ES-I3 (cell line): ENCODE measurements at regions not wholly inside any gene's neighbourhood (a gene's known extent, or its start where the extent isn't known, plus 50 kb on each side); places are given as distances from the start of the nearest gene placed in this dataset.

ENCODE experiments used
- H3K36me3 ChIP-seq: 2 replicates; pipeline ENCODE4 v1.6.1; 2013; ENCODE audit warnings: mild to moderate bottlenecking, low read length, control low read depth, moderate library complexity; ENCODE audit not compliant: insufficient read depth
- H3K4me1 ChIP-seq: 2 replicates; pipeline ENCODE4 v1.6.1; 2013; ENCODE audit warnings: mild to moderate bottlenecking, control low read depth, low read length; ENCODE audit not compliant: insufficient read depth
- H3K9ac ChIP-seq: 2 replicates; pipeline ENCODE4 v1.6.1; 2013; ENCODE audit warnings: low read depth, mild to moderate bottlenecking, low read length, moderate library complexity
- H3K9me3 ChIP-seq: 2 replicates; pipeline ENCODE4 v1.6.1; 2013; ENCODE audit warnings: mild to moderate bottlenecking, low read length, moderate library complexity; ENCODE audit not compliant: control insufficient read depth, insufficient read depth

- Histone ChIP-seq H3K36me3 (no peaks in the 10 kb centered on the region), H3K9me3 (no peaks in the 10 kb centered on the region; the same call in 1 of the 2 replicates), H3K4me1 (peaks cover 15% of the 10 kb centered on the region), H3K9ac (no peak overlapping the region)
These were observed 107.0 kb upstream of the ISL1 start for GRCh38 chr5:51276250-51276649.

- H3K9ac ChIP-seq = no peak overlapping the region
- H3K9me3 ChIP-seq = no peaks in the 10 kb centered on the region; the same call in 1 of the 2 replicates
- no peaks in the 10 kb centered on the region for H3K36me3 ChIP-seq
- H3K4me1 ChIP-seq = peaks cover 20% of the 10 kb centered on the region
These were observed 104.7 kb upstream of the ISL1 start for GRCh38 chr5:51278539-51278938.

- Histone ChIP-seq H3K9ac (no peak overlapping the region), H3K4me1 (peaks cover 20% of the 10 kb centered on the region), H3K36me3 (no peaks in the 10 kb centered on the region), H3K9me3 (no peaks in the 10 kb centered on the region; the same call in 1 of the 2 replicates)
These were observed 103.1 kb upstream of the ISL1 start for GRCh38 chr5:51279983-51280706.

GRCh38 chr5:51286046-51286445 is 97.2 kb upstream of the ISL1 start:
- Histone ChIP-seq H3K4me1 (peaks cover 8% of the 10 kb centered on the region), H3K9ac (no peak overlapping the region), H3K36me3 (no peaks in the 10 kb centered on the region), H3K9me3 (no peaks in the 10 kb centered on the region)

DNA sequence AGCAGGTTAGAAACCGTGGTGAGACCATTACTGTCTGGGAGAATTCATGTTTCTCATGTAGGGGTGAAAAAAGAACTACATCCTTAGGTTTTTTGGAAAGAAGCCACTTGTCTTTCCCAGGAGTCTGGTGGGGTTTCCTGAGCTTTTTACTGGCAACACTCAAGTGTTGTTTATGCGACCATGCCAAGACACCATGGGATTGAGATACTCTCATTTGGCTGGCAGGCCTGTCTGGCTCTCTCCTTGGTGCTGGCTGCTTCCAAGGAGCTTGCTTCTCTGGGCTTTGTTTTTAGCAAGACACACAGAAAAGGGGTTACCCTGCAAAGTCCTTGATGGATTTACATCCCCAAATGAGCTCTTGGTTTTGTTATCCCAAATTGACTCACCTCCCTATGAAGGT is 80.9 kb upstream of the ISL1 start:
- H3K36me3 ChIP-seq = no peaks in the 10 kb centered on the region
- H3K4me1 ChIP-seq = no peaks in the 10 kb centered on the region
- H3K9me3 ChIP-seq = no peaks in the 10 kb centered on the region
- no peak overlapping the region for H3K9ac ChIP-seq

GRCh38 chr5:51326844-51327243 is 56.4 kb upstream of the ISL1 start:
- Histone ChIP-seq H3K9me3 (no peaks in the 10 kb centered on the region), H3K36me3 (no peaks in the 10 kb centered on the region), H3K4me1 (no peaks in the 10 kb centered on the region), H3K9ac (no peak overlapping the region)
